WTC11 (cell line): ENCODE measurements at regions not wholly inside any gene's neighbourhood (a gene's known extent, or its start where the extent isn't known, plus 50 kb on each side); places are given as distances from the start of the nearest gene placed in this dataset.

Experiments
- ATAC-seq: fragments of 200-7000 bp; cut with Tn5 transposase; 2 replicates; pipeline ENCODE4 v1.10.0; 2021; ENCODE audit warnings: mild to moderate bottlenecking, moderate library complexity
- CTCF ChIA-PET: fragments of 300-600 bp; sonication (Branson Sonifier 250); formaldehyde crosslinking; loops from one replicate; lab custom pipeline; 2021; ENCODE audit warnings: antibody characterized with exemption; lab: Charles Lee
- POLR2A ChIA-PET: fragments of 350-600 bp; sonication (Branson Sonifier 250); formaldehyde crosslinking; loops from one replicate; lab custom pipeline; 2021; ENCODE audit warnings: antibody characterized with exemption; lab: Charles Lee
- DNase-seq: peaks from one replicate; pipeline ENCODE4 v3.0.0; 2021; ENCODE audit warnings: low spot score
- H3K27ac Mint-ChIP-seq: 2 replicates; pipeline ENCODE4 v1.8.0; 2021; ENCODE audit warnings: mixed read lengths
- H3K27me3 Mint-ChIP-seq: 2 replicates; pipeline ENCODE4 v1.8.0; 2021; ENCODE audit warnings: low read depth, mild to moderate bottlenecking, moderate library complexity, mixed read lengths
- H3K36me3 Mint-ChIP-seq: 2 replicates; pipeline ENCODE4 v1.8.0; 2021; ENCODE audit warnings: mixed read lengths
- H3K4me1 Mint-ChIP-seq: 2 replicates; pipeline ENCODE4 v1.8.0; 2022; ENCODE audit warnings: mixed read lengths
- H3K4me3 Mint-ChIP-seq: 2 replicates; pipeline ENCODE4 v1.8.0; 2021; ENCODE audit warnings: mild to moderate bottlenecking, moderate library complexity, mixed read lengths
- H3K9me3 Mint-ChIP-seq: 2 replicates; pipeline ENCODE4 v1.8.0; 2021; ENCODE audit warnings: mixed read lengths
- ATF2 ChIP-seq: sonication (generic); formaldehyde crosslinking; IDR thresholded peaks from 2 replicates; pipeline ENCODE4 v1.8.1; 2022; ENCODE audit warnings: low read depth, missing genetic modification reagents, borderline replicate concordance
- ATF3 ChIP-seq: sonication (generic); formaldehyde crosslinking; conservative IDR thresholded peaks from 2 replicates; pipeline ENCODE4 v1.8.1; 2022; ENCODE audit warnings: mild to moderate bottlenecking, missing genetic modification reagents
- CREB1 ChIP-seq: sonication (generic); formaldehyde crosslinking; IDR thresholded peaks from 2 replicates; pipeline ENCODE4 v1.8.0; 2023; ENCODE audit warnings: mild to moderate bottlenecking, missing genetic modification reagents
- ESRRA ChIP-seq: sonication (generic); formaldehyde crosslinking; IDR thresholded peaks from 2 replicates; pipeline ENCODE4 v1.8.1; 2022; ENCODE audit warnings: mild to moderate bottlenecking, missing genetic modification reagents, borderline replicate concordance
- ETV6 ChIP-seq: sonication (generic); formaldehyde crosslinking; IDR thresholded peaks from 2 replicates; pipeline ENCODE4 v1.8.1; 2022; ENCODE audit warnings: mild to moderate bottlenecking, missing genetic modification reagents
- HMGA2 ChIP-seq: fragments of 250-450 bp; sonication (Bioruptor Pico); IDR thresholded peaks from 2 replicates; pipeline ENCODE4 v1.4.0; 2021; ENCODE audit warnings: mild to moderate bottlenecking, moderate library complexity
- JAZF1 ChIP-seq: fragments of 250-450 bp; sonication (Bioruptor Pico); IDR thresholded peaks from 2 replicates; pipeline ENCODE4 v1.9.0; 2021; ENCODE audit warnings: moderate library complexity, mild to moderate bottlenecking, inconsistent platforms
- KAT7 ChIP-seq: sonication (generic); formaldehyde crosslinking; IDR thresholded peaks from 2 replicates; pipeline ENCODE4 v1.8.1; 2023; ENCODE audit warnings: missing genetic modification reagents, mild to moderate bottlenecking, borderline replicate concordance
- NFATC4 ChIP-seq: fragments of 250-450 bp; sonication (Bioruptor Pico); IDR thresholded peaks from 2 replicates; pipeline ENCODE4 v1.9.0; 2021; ENCODE audit warnings: mild to moderate bottlenecking
- OVOL2 ChIP-seq: fragments of 250-450 bp; sonication (Bioruptor Pico); IDR thresholded peaks from 2 replicates; pipeline ENCODE4 v1.9.0; 2021; ENCODE audit warnings: mild to moderate bottlenecking, borderline replicate concordance
- SOX15 ChIP-seq: fragments of 250-450 bp; sonication (Bioruptor Pico); IDR thresholded peaks from 2 replicates; pipeline ENCODE4 v1.9.0; 2021; ENCODE audit warnings: mild to moderate bottlenecking
- TCF7 ChIP-seq: sonication (generic); formaldehyde crosslinking; IDR thresholded peaks from 2 replicates; pipeline ENCODE4 v1.8.0; 2022; ENCODE audit warnings: mild to moderate bottlenecking, low read depth, missing genetic modification reagents, moderate library complexity
- TEAD1 ChIP-seq: sonication (generic); formaldehyde crosslinking; IDR thresholded peaks from 2 replicates; pipeline ENCODE4 v1.8.0; 2022; ENCODE audit warnings: mild to moderate bottlenecking, missing genetic modification reagents
- TEAD4 ChIP-seq: sonication (generic); formaldehyde crosslinking; IDR thresholded peaks from 2 replicates; pipeline ENCODE4 v1.8.0; 2022; ENCODE audit warnings: mild to moderate bottlenecking, missing genetic modification reagents
- ZMAT4 ChIP-seq: fragments of 250-450 bp; sonication (Bioruptor Pico); IDR thresholded peaks from 2 replicates; pipeline ENCODE4 v1.9.0; 2021; ENCODE audit warnings: mild to moderate bottlenecking
- ZNF232 ChIP-seq: sonication (generic); formaldehyde crosslinking; IDR thresholded peaks from 2 replicates; pipeline ENCODE4 v1.8.0; 2022; ENCODE audit warnings: mild to moderate bottlenecking, missing genetic modification reagents
- TF ChIP-seq, protein P1 (sequence below): sonication (generic); formaldehyde crosslinking; IDR thresholded peaks from 2 replicates; pipeline ENCODE4 v1.8.0; 2022; ENCODE audit warnings: mild to moderate bottlenecking, missing genetic modification reagents
- TF ChIP-seq, protein P2 (sequence below): sonication (generic); formaldehyde crosslinking; IDR thresholded peaks from 2 replicates; pipeline ENCODE4 v1.8.1; 2023; ENCODE audit warnings: mild to moderate bottlenecking, missing genetic modification reagents
- TF ChIP-seq, protein P3 (sequence below): fragments of 250-450 bp; sonication (Bioruptor Pico); conservative IDR thresholded peaks from 2 replicates; pipeline ENCODE4 v1.9.0; 2021; ENCODE audit warnings: mild to moderate bottlenecking

- TF ChIP-seq SOX15 = no peak
- no peak for DNase-seq
- Mint-ChIP-seq H3K36me3 (no peaks in the 10 kb centered on the region), H3K27ac (no peak overlapping the region), H3K27me3 (no peaks in the 10 kb centered on the region), H3K4me1 (peaks cover 6% of the 10 kb centered on the region), H3K9me3 (no peaks in the 10 kb centered on the region), H3K4me3 (no peak overlapping the region)
- CTCF ChIA-PET = no interaction called here
- ATAC-seq = no peak
- POLR2A ChIA-PET = no interaction called here
These were observed 445.5 kb downstream of the EFNB2 start for GRCh38 chr13:106090001-106090400.

GRCh38 chr13:106089261-106089980 lies 446.0 kb downstream of the EFNB2 start:
- H3K4me3 Mint-ChIP-seq = no peak overlapping the region
- DNase-seq (no peak), ATAC-seq (no peak)
- H3K9me3 Mint-ChIP-seq = no peaks in the 10 kb centered on the region
- CTCF ChIA-PET = no interaction called here
- POLR2A ChIA-PET = no interaction called here
- H3K27me3 Mint-ChIP-seq = no peaks in the 10 kb centered on the region
- no peak for TF ChIP-seq SOX15
- no peak for TF ChIP-seq ATF2 (CRISPR knock-in tag)
- TF ChIP-seq CREB1 (CRISPR knock-in tag) = no peak
- TF ChIP-seq TCF7 = no peak
- TF ChIP-seq ATF3 (CRISPR knock-in tag) = no peak
- TF ChIP-seq TEAD1 = no peak
- TF ChIP-seq, protein P1, sequence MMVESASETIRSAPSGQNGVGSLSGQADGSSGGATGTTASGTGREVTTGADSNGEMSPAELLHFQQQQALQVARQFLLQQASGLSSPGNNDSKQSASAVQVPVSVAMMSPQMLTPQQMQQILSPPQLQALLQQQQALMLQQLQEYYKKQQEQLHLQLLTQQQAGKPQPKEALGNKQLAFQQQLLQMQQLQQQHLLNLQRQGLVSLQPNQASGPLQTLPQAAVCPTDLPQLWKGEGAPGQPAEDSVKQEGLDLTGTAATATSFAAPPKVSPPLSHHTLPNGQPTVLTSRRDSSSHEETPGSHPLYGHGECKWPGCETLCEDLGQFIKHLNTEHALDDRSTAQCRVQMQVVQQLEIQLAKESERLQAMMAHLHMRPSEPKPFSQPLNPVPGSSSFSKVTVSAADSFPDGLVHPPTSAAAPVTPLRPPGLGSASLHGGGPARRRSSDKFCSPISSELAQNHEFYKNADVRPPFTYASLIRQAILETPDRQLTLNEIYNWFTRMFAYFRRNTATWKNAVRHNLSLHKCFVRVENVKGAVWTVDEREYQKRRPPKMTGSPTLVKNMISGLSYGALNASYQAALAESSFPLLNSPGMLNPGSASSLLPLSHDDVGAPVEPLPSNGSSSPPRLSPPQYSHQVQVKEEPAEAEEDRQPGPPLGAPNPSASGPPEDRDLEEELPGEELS (CRISPR knock-in tag) = no peak
- TF ChIP-seq NFATC4 = no peak
- TF ChIP-seq JAZF1 (CRISPR knock-in tag) = no peak
- H3K27ac Mint-ChIP-seq = no peak overlapping the region
- no peaks in the 10 kb centered on the region for H3K36me3 Mint-ChIP-seq
- H3K4me1 Mint-ChIP-seq = peaks cover 11% of the 10 kb centered on the region

GRCh38 chr13:106088085-106088484 lies 447.4 kb downstream of the EFNB2 start:
- DNase-seq (no peak), ATAC-seq (no peak)
- ChIA-PET POLR2A (no interaction called here), CTCF (no interaction called here)
- no peak overlapping the region for H3K4me3 Mint-ChIP-seq
- no peaks in the 10 kb centered on the region for H3K36me3 Mint-ChIP-seq
- H3K9me3 Mint-ChIP-seq = no peaks in the 10 kb centered on the region
- no peak overlapping the region for H3K27ac Mint-ChIP-seq
- H3K27me3 Mint-ChIP-seq = no peaks in the 10 kb centered on the region
- TF ChIP-seq NFATC4 (no peak), HMGA2 (CRISPR knock-in tag) (no peak), ZNF232 (CRISPR knock-in tag) (no peak)
- peaks cover 20% of the 10 kb centered on the region for H3K4me1 Mint-ChIP-seq

GRCh38 chr13:106087201-106087600 lies 448.3 kb downstream of the EFNB2 start:
- no peaks in the 10 kb centered on the region for H3K9me3 Mint-ChIP-seq
- no peaks in the 10 kb centered on the region for H3K27me3 Mint-ChIP-seq
- ATAC-seq (no peak), DNase-seq (no peak)
- H3K36me3 Mint-ChIP-seq = no peaks in the 10 kb centered on the region
- H3K4me1 Mint-ChIP-seq = peaks cover 23% of the 10 kb centered on the region
- CTCF ChIA-PET = no interaction called here
- no peak overlapping the region for H3K4me3 Mint-ChIP-seq
- POLR2A ChIA-PET = no interaction called here
- no peak overlapping the region for H3K27ac Mint-ChIP-seq
- TF ChIP-seq, protein P2, sequence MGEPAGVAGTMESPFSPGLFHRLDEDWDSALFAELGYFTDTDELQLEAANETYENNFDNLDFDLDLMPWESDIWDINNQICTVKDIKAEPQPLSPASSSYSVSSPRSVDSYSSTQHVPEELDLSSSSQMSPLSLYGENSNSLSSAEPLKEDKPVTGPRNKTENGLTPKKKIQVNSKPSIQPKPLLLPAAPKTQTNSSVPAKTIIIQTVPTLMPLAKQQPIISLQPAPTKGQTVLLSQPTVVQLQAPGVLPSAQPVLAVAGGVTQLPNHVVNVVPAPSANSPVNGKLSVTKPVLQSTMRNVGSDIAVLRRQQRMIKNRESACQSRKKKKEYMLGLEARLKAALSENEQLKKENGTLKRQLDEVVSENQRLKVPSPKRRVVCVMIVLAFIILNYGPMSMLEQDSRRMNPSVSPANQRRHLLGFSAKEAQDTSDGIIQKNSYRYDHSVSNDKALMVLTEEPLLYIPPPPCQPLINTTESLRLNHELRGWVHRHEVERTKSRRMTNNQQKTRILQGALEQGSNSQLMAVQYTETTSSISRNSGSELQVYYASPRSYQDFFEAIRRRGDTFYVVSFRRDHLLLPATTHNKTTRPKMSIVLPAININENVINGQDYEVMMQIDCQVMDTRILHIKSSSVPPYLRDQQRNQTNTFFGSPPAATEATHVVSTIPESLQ (CRISPR knock-in tag) = no peak
- no peak for TF ChIP-seq ESRRA (CRISPR knock-in tag)
- TF ChIP-seq TEAD1 = no peak
- TF ChIP-seq TEAD4 (CRISPR knock-in tag) = no peak
- TF ChIP-seq OVOL2 (CRISPR knock-in tag) = no peak
- TF ChIP-seq SOX15 = no peak
- TF ChIP-seq ETV6 = no peak
- TF ChIP-seq KAT7 (CRISPR knock-in tag) = no peak
- no peak for TF ChIP-seq ZMAT4 (CRISPR knock-in tag)
- TF ChIP-seq, protein P3, sequence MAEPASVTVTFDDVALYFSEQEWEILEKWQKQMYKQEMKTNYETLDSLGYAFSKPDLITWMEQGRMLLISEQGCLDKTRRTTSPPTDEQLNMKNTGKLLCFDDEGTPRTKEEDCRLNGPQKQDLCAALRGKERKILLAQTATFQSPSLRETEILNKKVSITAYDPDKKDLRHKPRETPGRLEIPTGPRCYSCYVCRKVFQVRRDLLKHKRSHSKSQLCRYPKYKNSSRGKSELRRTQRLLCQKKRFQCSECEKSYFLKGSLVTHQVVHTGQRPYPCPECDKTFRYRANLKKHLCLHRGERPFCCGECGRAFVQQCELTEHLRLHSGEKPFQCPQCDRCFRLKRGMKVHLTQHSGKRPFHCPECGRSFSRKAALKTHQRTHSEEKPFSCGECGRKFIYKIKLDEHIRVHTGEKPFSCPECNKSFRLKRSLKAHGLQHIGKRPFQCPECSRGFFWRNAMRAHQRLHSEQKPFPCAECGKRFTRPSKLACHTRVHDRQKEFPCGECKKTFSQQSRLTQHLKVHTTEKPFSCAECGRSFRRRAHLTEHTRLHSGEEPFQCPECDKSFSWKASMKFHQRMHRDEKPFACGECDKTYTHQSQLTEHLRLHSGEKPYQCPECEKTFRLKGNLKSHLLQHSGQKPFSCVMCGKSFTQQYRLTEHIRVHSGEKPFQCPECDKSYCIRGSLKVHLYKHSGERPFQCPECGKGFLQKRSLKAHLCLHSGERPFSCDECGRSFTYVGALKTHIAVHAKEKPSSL (CRISPR knock-in tag) = no peak
